HG02610 (cell line): ENCODE measurements at regions not wholly inside any gene's neighbourhood (a gene's known extent, or its start where the extent isn't known, plus 50 kb on each side); places are given as distances from the start of the nearest gene placed in this dataset.
"Not testable (repeated sequence)": the region's sequence is repeated elsewhere in the genome, so short reads cannot be mapped to it uniquely, and the experiment has no call there.

Experiments
- ATAC-seq: cut with Tn5 transposase; IDR thresholded peaks from one replicate; pipeline ENCODE4 v1.9.1; 2021; ENCODE audit warnings: mild to moderate bottlenecking, moderate library complexity; ENCODE audit not compliant: unreplicated experiment

GRCh38 chr3:177336873-177337450 lies 139.7 kb upstream of the TBL1XR1 start:
- no peak for ATAC-seq

DNA sequence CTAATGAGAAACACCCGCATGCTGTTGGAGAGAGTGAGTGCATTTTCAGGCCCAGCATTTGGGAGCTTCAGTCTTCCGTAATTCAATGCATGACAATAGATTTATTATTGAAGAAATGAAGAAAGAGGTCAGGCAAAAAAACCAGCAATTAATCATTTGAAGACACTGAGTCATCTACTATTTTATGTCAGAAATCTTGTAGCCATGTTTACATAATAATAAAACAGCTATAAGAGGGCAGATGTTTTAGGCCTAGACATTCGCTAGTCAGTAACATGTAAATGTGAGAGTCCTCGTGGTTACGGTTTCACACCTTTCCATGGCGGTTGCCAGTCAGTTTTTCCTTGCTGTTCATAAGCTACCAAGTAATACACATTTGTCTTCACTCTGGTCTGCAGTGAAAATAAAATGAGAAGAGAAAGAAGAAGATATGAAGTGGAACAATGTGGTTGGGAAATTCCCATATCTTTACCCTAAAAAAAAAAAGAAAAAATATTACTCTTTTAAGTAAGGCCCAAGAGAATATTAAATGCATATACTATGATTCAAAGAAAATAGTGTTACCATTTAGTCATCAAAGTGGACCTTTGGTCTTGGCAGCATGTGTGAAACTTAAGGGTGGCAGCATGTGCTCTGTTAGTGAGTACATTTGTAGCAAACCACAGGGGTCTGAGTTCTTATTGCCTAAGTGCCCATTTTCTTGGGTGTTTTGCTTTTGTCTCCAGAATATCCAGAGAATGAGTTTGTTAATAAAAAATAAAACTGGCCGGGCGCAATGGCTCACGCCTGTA lies 140.5 kb upstream of the TBL1XR1 start:
- peak; percentile 97 for ATAC-seq

- ATAC-seq: no peak
These were observed 141.5 kb upstream of the TBL1XR1 start for GRCh38 chr3:177338697-177339219.

DNA sequence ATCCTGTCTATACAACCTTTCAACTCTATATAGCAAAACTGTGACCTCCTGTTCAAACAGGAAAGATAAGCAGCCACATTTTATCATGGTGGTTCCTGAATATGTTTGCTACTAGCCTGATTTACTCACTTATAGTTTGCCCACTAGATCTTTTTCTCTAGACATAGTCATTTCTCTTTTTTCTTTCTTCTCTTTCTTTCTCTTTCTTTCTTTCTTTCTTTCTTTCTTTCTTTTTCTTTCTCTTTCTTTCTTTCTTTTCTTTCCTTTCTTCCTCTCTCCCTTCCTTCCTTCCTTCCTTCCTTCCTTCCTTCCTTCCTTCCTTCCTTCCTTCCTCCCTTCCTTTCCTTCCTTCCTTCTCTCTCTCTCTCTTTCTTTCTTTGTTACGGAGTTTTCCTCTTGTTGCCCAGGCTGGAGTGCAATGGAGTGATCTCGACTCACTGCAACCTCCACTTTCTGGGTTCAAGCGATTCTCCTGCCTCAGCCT lies 142.0 kb upstream of the TBL1XR1 start:
- not testable (repeated sequence) for ATAC-seq

GRCh38 chr3:177340243-177340830 lies 143.1 kb upstream of the TBL1XR1 start:
- ATAC-seq: no peak

GRCh38 chr3:177341736-177342419 lies 144.6 kb upstream of the TBL1XR1 start:
- no peak for ATAC-seq

DNA sequence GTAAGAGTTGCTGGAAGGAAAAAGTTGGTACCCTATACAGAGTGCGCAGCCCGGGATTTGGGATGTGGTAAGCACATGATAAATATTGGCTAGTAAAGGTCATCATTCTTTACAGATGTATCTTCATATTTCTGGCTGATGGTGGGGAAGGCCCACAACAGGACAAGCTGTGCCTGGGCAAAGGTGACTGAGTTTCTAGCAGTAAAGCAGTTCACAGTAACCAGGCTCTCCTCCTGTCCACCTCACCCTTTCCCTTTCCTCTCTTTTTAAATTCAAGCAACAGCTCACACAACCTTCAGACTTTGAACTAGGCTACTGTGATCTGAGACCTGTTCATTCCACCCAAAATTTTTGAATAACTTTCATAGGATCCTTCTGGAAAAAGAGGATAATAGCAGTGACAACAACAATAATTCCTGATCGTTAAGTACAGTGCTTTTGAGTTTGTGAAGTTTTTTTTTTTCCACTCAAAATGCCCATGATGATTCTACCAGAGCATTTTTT lies 145.9 kb upstream of the TBL1XR1 start:
- ATAC-seq: no peak

DNA sequence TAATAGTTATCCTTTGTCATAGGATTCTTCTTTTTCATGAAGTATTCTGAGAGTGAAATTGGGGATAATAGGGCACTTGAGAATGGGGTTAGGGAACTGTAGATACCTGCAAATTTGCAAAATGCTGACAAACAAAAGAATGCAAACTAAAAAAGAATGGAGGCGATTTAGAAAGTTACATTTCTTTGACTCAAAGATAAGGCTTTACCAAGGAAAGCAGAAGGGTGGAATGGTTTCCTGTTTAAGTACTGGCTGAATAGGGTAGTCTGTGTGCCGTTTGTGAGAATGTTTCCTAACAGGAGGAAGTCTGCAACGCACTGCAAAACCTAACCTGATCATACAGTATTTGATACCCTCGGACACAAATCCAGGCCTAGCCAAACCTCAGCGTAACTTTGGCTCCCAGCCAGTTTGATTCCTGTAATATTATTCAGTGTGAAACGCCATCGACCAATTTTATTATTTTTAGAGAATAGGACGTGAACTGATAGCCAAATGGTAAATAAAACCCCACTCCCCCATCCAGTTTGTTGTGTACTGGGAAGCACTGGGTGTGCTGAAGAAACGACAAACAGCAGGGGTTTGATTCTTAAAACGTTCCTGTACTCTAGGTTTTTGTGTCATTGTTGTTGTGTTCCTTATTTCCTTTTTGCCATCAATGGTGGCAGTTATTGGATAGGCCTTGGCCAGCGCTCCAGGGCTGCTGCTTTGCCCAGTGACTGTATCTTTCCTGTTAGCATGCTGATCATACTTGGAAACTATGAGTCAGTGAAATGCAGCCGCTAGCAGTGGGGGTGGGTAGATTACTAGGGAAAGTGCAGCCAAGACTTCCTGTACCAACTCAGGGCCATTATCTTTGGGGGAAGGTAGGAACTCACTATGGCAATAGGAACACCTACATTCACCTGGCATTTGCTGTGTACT lies 148.0 kb upstream of the TBL1XR1 start:
- ATAC-seq: peak; percentile 72

DNA sequence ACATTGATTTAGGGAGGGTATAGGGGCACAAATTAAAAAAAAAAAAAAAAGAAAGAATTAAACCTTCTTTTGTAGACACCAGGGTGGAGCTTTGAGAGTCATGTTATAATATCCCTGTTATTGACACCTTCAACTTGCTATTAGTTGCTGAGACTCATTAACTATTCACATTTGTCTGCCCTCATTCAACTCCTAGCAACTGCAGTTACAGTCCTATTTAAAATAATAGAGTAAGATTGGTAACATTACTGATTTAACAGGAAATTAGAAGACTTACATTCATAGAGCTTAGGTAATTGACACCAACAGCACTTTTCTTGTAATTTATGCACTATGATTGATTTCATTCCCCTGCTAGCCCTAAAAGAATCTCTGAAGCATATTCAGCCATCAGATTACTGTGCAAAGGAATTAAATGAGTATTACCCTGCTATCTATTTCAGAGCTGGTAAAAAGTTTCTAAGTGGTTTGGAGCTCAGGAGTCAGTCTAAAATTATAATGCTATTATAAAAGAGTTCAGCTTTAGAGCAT lies 148.8 kb upstream of the TBL1XR1 start:
- ATAC-seq: peak; percentile 42

DNA sequence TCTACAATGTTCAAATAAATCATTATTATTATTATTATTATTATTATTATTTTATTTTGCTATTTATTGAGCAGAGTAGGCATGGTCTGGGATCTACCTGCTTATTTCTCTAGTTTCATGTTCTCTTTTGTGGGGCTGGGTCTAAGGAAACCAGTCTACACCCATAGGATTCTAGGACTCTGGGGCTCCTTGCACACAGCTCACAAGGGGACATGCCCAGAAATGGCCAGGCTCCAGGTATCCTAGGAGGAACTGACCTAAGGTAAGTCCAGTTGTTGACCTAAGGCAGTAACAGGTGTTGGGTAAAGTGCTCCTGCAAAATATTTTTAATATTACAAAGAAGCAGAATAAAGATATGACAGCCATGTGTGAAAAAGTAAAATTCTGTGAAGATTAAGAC lies 149.6 kb upstream of the TBL1XR1 start:
- ATAC-seq: no peak

DNA sequence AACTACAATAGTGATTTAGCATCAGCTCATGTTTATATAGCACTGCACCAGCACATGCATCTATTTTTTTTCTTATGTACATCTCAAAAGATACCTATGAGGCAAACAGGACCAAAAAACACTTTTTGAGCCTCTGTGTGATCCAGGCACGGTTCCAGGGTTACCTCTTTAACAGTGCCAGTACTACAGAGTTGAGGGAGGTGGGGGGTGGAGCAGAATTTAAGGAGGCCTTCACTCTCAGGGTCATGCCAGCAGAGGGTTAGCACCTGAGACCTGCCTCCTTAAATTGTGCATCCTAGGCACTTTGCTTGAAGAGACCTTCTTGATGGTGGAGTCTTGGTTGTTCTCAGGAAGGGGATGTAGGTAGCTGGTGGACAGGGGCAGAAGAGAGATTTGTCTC lies 150.3 kb upstream of the TBL1XR1 start:
- ATAC-seq: no peak

DNA sequence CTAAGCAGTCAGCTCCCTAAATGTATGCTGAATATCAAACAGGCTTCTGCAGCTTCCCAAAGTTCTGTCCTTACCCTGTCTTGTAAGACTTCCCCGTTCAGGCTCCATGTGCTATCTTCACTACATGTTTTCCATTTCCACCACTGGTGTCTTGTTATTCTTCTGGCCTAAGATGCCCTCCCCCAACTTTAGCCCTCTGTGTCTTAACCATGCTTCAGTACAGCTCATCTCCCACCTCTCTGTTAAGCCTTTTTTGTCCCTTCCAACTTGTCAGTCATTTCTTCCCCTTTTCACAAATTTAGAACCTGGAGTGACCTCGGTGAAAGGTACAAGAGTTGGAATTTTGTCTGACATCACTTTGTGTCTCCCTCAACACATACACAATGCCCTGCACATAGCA lies 151.7 kb upstream of the TBL1XR1 start:
- no peak for ATAC-seq

GRCh38 chr3:177349384-177349783 lies 152.1 kb upstream of the TBL1XR1 start:
- ATAC-seq: no peak

GRCh38 chr3:177350121-177350520 lies 152.8 kb upstream of the TBL1XR1 start:
- no peak for ATAC-seq

- no peak for ATAC-seq
These were observed 153.9 kb upstream of the TBL1XR1 start for GRCh38 chr3:177351206-177351605.

DNA sequence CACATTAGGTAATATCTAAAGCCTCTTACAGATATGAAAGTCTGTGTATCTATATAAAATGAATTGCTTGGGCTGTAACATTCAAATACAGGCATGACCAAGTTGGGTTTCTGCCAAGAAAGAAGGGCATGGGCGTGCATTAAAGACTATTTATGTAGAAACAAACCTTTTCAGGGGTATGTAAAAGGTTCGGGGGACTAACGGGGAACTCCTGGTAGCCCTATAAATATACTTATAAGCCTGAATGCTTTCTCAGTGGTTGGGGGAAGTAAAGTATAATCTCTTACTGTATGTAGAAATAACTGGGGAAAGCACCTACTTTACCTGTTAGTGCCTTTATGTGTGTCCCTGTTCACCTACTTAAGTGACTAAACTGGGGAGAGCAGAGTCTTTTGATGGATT lies 154.5 kb upstream of the TBL1XR1 start:
- peak; percentile 99 for ATAC-seq

DNA sequence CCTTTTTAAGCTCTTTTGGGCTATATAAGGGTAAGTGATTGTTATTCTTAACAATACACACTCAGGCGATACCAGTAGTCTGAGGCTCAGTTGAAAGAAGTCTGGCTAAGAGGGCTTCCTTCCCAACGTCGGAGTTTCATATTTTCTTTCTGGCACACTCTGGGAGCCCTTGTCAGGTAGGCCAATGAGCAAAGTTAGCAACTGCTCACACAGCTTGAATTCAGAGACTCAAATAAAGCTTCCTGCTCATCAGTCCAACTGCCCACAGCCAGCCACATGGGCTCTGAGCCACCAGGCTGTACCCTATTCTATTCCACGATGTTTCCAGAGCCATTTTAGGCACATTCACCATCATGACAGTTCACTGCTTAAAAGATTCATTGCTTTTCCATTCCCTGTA lies 155.1 kb upstream of the TBL1XR1 start:
- ATAC-seq: no peak

DNA sequence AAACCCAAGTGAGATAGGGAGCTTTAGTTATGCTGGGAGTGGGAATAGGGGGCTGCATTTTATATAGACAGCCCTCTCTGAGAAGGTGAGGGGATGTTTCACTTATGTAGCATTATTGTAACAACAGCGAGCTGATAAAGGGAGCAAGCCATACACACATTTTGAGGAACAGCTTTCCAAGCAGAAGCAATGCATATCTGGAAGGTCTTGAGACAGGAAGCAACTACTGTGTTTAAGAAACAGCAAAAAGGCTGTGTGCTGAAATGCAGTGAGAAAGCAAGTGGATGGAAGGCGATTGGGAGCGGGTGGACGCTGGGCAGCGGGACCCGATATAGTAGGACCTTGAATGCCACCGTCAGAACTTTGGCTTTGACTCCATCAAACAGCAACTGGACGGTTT lies 155.9 kb upstream of the TBL1XR1 start:
- no peak for ATAC-seq

DNA sequence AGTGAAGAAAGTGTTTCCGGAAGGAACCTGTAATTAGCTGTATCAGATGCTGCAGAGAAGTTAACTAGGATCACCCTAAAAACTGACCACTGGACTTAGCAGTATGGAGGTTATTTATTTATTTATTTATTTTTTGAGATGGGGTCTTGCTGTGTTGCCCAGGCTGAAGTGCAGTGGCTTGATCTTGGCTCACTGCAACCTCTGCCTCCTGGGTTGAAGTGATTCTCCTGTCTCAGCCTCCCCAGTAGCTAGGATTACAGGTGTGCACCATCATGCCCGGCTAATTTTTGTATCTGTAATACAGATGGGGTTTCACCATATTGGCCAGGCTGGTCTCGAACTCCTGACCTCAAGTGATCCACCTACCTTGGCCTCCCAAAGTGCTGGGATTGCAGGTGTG lies 156.6 kb upstream of the TBL1XR1 start:
- not testable (repeated sequence) for ATAC-seq

DNA sequence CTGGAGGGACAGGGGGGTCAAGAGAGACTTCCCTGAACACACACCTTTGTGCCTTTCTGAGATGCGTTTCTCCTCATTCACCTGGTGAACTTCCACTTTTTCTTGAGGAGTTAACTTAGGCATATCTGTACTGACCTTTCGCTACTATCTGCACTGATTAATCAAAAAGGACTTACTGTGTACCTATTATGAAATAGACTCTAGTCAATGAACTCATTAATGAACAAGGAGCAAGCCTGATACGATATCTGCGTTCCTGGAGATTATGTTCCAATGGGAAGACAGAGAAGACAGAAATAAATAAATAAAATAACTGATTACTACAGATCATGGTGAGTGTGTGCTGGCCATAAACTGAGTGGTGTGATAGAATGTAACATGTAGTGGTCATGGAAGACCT lies 157.2 kb upstream of the TBL1XR1 start:
- ATAC-seq: no peak
